Fibroblast of skin of right biceps (primary cell): ENCODE measurements at regions not wholly inside any gene's neighbourhood (a gene's known extent, or its start where the extent isn't known, plus 50 kb on each side); places are given as distances from the start of the nearest gene placed in this dataset.

Experiments used
- DNase-seq: peaks from one replicate; pipeline ENCODE4 v3.0.0-alpha.2; 2013

GRCh38 chr2:5464657-5465056, 227.5 kb upstream of the SOX11 start:
- peak; percentile 33 for DNase-seq

- DNase-seq: no peak
Observed at GRCh38 chr2:5465859-5466258, 226.3 kb upstream of the SOX11 start.

GRCh38 chr2:5467178-5467905, 224.8 kb upstream of the SOX11 start:
- no peak for DNase-seq

GRCh38 chr2:5472673-5473072, 219.5 kb upstream of the SOX11 start:
- no peak for DNase-seq

GRCh38 chr2:5473635-5474034, 218.5 kb upstream of the SOX11 start:
- DNase-seq: peak; percentile 51

GRCh38 chr2:5474716-5475115, 217.5 kb upstream of the SOX11 start:
- no peak for DNase-seq

GRCh38 chr2:5479265-5479928, 212.8 kb upstream of the SOX11 start:
- peak; percentile 45 for DNase-seq

GRCh38 chr2:5482929-5483331, 209.3 kb upstream of the SOX11 start:
- DNase-seq: peak; percentile 47

GRCh38 chr2:5484868-5485267, 207.3 kb upstream of the SOX11 start:
- no peak for DNase-seq

GRCh38 chr2:5491523-5491922, 200.7 kb upstream of the SOX11 start:
- no peak for DNase-seq

GRCh38 chr2:5493256-5493655, 198.9 kb upstream of the SOX11 start:
- no peak for DNase-seq

- no peak for DNase-seq
Observed at GRCh38 chr2:5494212-5494611, 198.0 kb upstream of the SOX11 start.

- DNase-seq: no peak
Observed at GRCh38 chr2:5495586-5495985, 196.6 kb upstream of the SOX11 start.

- DNase-seq: no peak
Observed at GRCh38 chr2:5497874-5498273, 194.3 kb upstream of the SOX11 start.

- DNase-seq: no peak
Observed at GRCh38 chr2:5501807-5502206, 190.4 kb upstream of the SOX11 start.

GRCh38 chr2:5502385-5502784, 189.8 kb upstream of the SOX11 start:
- no peak for DNase-seq

GRCh38 chr2:5504756-5505155, 187.4 kb upstream of the SOX11 start:
- no peak for DNase-seq

- no peak for DNase-seq
Observed at GRCh38 chr2:5507367-5507766, 184.8 kb upstream of the SOX11 start.

GRCh38 chr2:5509362-5509761, 182.8 kb upstream of the SOX11 start:
- no peak for DNase-seq

GRCh38 chr2:5510082-5510481, 182.1 kb upstream of the SOX11 start:
- DNase-seq: no peak

GRCh38 chr2:5515693-5516092, 176.5 kb upstream of the SOX11 start:
- DNase-seq: no peak

- DNase-seq: no peak
Observed at GRCh38 chr2:5519286-5519685, 172.9 kb upstream of the SOX11 start.

GRCh38 chr2:5520463-5520972, 171.7 kb upstream of the SOX11 start:
- peak; percentile 68 for DNase-seq

GRCh38 chr2:5521461-5521860, 170.7 kb upstream of the SOX11 start:
- DNase-seq: peak; percentile 22

- DNase-seq: no peak
Observed at GRCh38 chr2:5524551-5524950, 167.6 kb upstream of the SOX11 start.
